Effector memory CD4-positive, alpha-beta T cell (primary cell): ENCODE measurements at regions not wholly inside any gene's neighbourhood (a gene's known extent, or its start where the extent isn't known, plus 50 kb on each side); places are given as distances from the start of the nearest gene placed in this dataset.

ENCODE experiments used
- DNase-seq, 3 donors: peaks; one replicate each; pipeline ENCODE4 v3.0.0-alpha.2; 2020
- H3K27ac ChIP-seq: 2 replicates; pipeline ENCODE4 v1.7.0; 2013; ENCODE audit warnings: mild to moderate bottlenecking, low read length, moderate library complexity; ENCODE audit not compliant: insufficient read depth, poor library complexity, severe bottlenecking
- H3K27me3 ChIP-seq: replicated peaks from 2 replicates; pipeline ENCODE4 v1.7.0; 2013; ENCODE audit warnings: mild to moderate bottlenecking, low read length; ENCODE audit not compliant: insufficient read depth, control insufficient read depth, poor library complexity, severe bottlenecking
- H3K36me3 ChIP-seq: 2 replicates; pipeline ENCODE4 v1.7.0; 2013; ENCODE audit warnings: mild to moderate bottlenecking, low read length, moderate library complexity; ENCODE audit not compliant: control insufficient read depth, insufficient read depth
- H3K4me1 ChIP-seq: 2 replicates; pipeline ENCODE4 v1.7.0; 2013; ENCODE audit warnings: low read length, mild to moderate bottlenecking; ENCODE audit not compliant: control insufficient read depth, insufficient read depth, poor library complexity, severe bottlenecking
- H3K4me3 ChIP-seq: 2 replicates; pipeline ENCODE4 v1.7.0; 2013; ENCODE audit warnings: low read length, low read depth, mild to moderate bottlenecking; ENCODE audit not compliant: insufficient read depth, poor library complexity, severe bottlenecking
- H3K9me3 ChIP-seq: 2 replicates; pipeline ENCODE4 v1.7.0; 2013; ENCODE audit warnings: mild to moderate bottlenecking, low read length, moderate library complexity; ENCODE audit not compliant: control insufficient read depth

- H3K27ac ChIP-seq, result no peak overlapping the region
- no peak overlapping the region for H3K4me3 ChIP-seq
- DNase-seq, result no peak
Measured at GRCh38 chr2:147460155-147460554, 384.7 kb upstream of the ACVR2A start.

GRCh38 chr2:147456779-147457178 lies 388.1 kb upstream of the ACVR2A start:
- no peak for DNase-seq
- Histone ChIP-seq H3K36me3 (no peaks in the 10 kb centered on the region), H3K27ac (no peak overlapping the region), H3K9me3 (no peaks in the 10 kb centered on the region), H3K4me3 (no peak overlapping the region), H3K27me3 (no peaks in the 10 kb centered on the region), H3K4me1 (no peaks in the 10 kb centered on the region)

More at GRCh38 chr2:147460155-147460554, 384.7 kb upstream of the ACVR2A start:
- Histone ChIP-seq H3K9me3 (no peaks in the 10 kb centered on the region), H3K4me1 (no peaks in the 10 kb centered on the region), H3K36me3 (no peaks in the 10 kb centered on the region), H3K27me3 (no peaks in the 10 kb centered on the region)

- no peaks in the 10 kb centered on the region for H3K9me3 ChIP-seq
Measured at GRCh38 chr2:147451902-147452515, 392.8 kb upstream of the ACVR2A start.

GRCh38 chr2:147450661-147451510 lies 393.9 kb upstream of the ACVR2A start:
- Histone ChIP-seq H3K27me3 (no peaks in the 10 kb centered on the region), H3K9me3 (no peaks in the 10 kb centered on the region), H3K27ac (no peak overlapping the region), H3K4me1 (peaks cover 4% of the 10 kb centered on the region), H3K36me3 (no peaks in the 10 kb centered on the region), H3K4me3 (no peak overlapping the region)
- DNase-seq, result no peak

More at GRCh38 chr2:147451902-147452515, 392.8 kb upstream of the ACVR2A start:
- Histone ChIP-seq H3K27ac (no peak overlapping the region), H3K4me3 (no peak overlapping the region), H3K4me1 (peaks cover 4% of the 10 kb centered on the region), H3K27me3 (no peaks in the 10 kb centered on the region), H3K36me3 (no peaks in the 10 kb centered on the region)
- no peak for DNase-seq

GRCh38 chr2:147449323-147449991 lies 395.4 kb upstream of the ACVR2A start:
- H3K4me3 ChIP-seq, result no peak overlapping the region
- H3K9me3 ChIP-seq, result no peaks in the 10 kb centered on the region
- peak; percentile 2 to 47 (median 32) for DNase-seq
- no peaks in the 10 kb centered on the region for H3K36me3 ChIP-seq
- peak overlapping the region; percentile 81 for H3K27ac ChIP-seq
- H3K27me3 ChIP-seq, result no peaks in the 10 kb centered on the region
- H3K4me1 ChIP-seq, result peaks cover 4% of the 10 kb centered on the region

GRCh38 chr2:147442816-147443215 lies 402.0 kb upstream of the ACVR2A start:
- no peaks in the 10 kb centered on the region for H3K36me3 ChIP-seq
- no peak for DNase-seq
- H3K4me1 ChIP-seq, result no peaks in the 10 kb centered on the region

GRCh38 chr2:147441182-147441581 lies 403.6 kb upstream of the ACVR2A start:
- Histone ChIP-seq H3K36me3 (no peaks in the 10 kb centered on the region), H3K4me3 (no peak overlapping the region), H3K27me3 (no peaks in the 10 kb centered on the region), H3K27ac (no peak overlapping the region), H3K9me3 (no peaks in the 10 kb centered on the region), H3K4me1 (no peaks in the 10 kb centered on the region)
- no peak for DNase-seq

More at GRCh38 chr2:147442816-147443215, 402.0 kb upstream of the ACVR2A start:
- Histone ChIP-seq H3K9me3 (no peaks in the 10 kb centered on the region), H3K27ac (no peak overlapping the region), H3K4me3 (no peak overlapping the region), H3K27me3 (no peaks in the 10 kb centered on the region)

- H3K27ac ChIP-seq, result no peak overlapping the region
- no peak overlapping the region for H3K4me3 ChIP-seq
- DNase-seq, result no peak
- no peaks in the 10 kb centered on the region for H3K9me3 ChIP-seq
- no peaks in the 10 kb centered on the region for H3K4me1 ChIP-seq
- H3K27me3 ChIP-seq, result no peaks in the 10 kb centered on the region
- H3K36me3 ChIP-seq, result no peaks in the 10 kb centered on the region
Measured at GRCh38 chr2:147440734-147441133, 404.1 kb upstream of the ACVR2A start.

GRCh38 chr2:147439986-147440385 lies 404.8 kb upstream of the ACVR2A start:
- H3K27ac ChIP-seq, result no peak overlapping the region

GRCh38 chr2:147438882-147439281 lies 405.9 kb upstream of the ACVR2A start:
- H3K4me1 ChIP-seq, result no peaks in the 10 kb centered on the region
- no peaks in the 10 kb centered on the region for H3K9me3 ChIP-seq
- no peak overlapping the region for H3K4me3 ChIP-seq
- H3K27me3 ChIP-seq, result no peaks in the 10 kb centered on the region
- no peak overlapping the region for H3K27ac ChIP-seq
- no peaks in the 10 kb centered on the region for H3K36me3 ChIP-seq
- DNase-seq, result no peak

More at GRCh38 chr2:147439986-147440385, 404.8 kb upstream of the ACVR2A start:
- no peaks in the 10 kb centered on the region for H3K36me3 ChIP-seq
- no peaks in the 10 kb centered on the region for H3K27me3 ChIP-seq
- H3K4me3 ChIP-seq, result no peak overlapping the region
- no peaks in the 10 kb centered on the region for H3K9me3 ChIP-seq
- DNase-seq, result no peak
- H3K4me1 ChIP-seq, result no peaks in the 10 kb centered on the region
